ENCODE measurements at regions not wholly inside any gene's neighbourhood (a gene's known extent, or its start where the extent isn't known, plus 50 kb on each side); places are given as distances from the start of the nearest gene placed in this dataset.

- Histone ChIP-seq H3K27ac (ENCODE audit: low read depth, low read length, poor library complexity, severe bottlenecking) (no peak overlapping the region), H3K79me2 (ENCODE audit: insufficient read depth, low read length) (no peaks in the 10 kb centered on the region), H3K4me3 (ENCODE audit: low read depth, low read length, poor library complexity, severe bottlenecking) (no peak overlapping the region), H3F3A (ENCODE audit: insufficient read depth, low read length) (no peaks in the 10 kb centered on the region), H4K20me1 (ENCODE audit: insufficient read depth, low read length) (no peaks in the 10 kb centered on the region), H3K4me2 (ENCODE audit: low read length) (no peak overlapping the region), H2AFZ (ENCODE audit: low read length) (no peak overlapping the region), H3K4me1 (ENCODE audit: insufficient read depth, low read length, severe bottlenecking) (no peaks in the 10 kb centered on the region), H3K9me3 (ENCODE audit: low read length) (no peaks in the 10 kb centered on the region), H3K9me2 (ENCODE audit: low read depth, low read length) (no peaks in the 10 kb centered on the region), H3K36me3 (ENCODE audit: insufficient read depth, low read length) (no peaks in the 10 kb centered on the region), H3K27me3 (ENCODE audit: insufficient read depth, low read length) (no peaks in the 10 kb centered on the region), H3K9ac (ENCODE audit: low read length) (no peak overlapping the region)
- TF ChIP-seq, protein P1, sequence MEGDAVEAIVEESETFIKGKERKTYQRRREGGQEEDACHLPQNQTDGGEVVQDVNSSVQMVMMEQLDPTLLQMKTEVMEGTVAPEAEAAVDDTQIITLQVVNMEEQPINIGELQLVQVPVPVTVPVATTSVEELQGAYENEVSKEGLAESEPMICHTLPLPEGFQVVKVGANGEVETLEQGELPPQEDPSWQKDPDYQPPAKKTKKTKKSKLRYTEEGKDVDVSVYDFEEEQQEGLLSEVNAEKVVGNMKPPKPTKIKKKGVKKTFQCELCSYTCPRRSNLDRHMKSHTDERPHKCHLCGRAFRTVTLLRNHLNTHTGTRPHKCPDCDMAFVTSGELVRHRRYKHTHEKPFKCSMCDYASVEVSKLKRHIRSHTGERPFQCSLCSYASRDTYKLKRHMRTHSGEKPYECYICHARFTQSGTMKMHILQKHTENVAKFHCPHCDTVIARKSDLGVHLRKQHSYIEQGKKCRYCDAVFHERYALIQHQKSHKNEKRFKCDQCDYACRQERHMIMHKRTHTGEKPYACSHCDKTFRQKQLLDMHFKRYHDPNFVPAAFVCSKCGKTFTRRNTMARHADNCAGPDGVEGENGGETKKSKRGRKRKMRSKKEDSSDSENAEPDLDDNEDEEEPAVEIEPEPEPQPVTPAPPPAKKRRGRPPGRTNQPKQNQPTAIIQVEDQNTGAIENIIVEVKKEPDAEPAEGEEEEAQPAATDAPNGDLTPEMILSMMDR (IDR thresholded peaks at IDR 0.05; ENCODE audit: low read length), result no peak
- no peak for TF ChIP-seq EZH2 (IDR thresholded peaks at IDR 0.05; ENCODE audit: borderline replicate concordance, low read length)
These were observed 183.3 kb downstream of the UTP18 start for GRCh38 chr17:51443646-51444045.

GRCh38 chr17:51445946-51446345 lies 185.6 kb downstream of the UTP18 start:
- no peaks in the 10 kb centered on the region for H3K9me3 ChIP-seq (ENCODE audit: low read length)
- H3K4me2 ChIP-seq (ENCODE audit: low read length), result no peak overlapping the region
- H3K27me3 ChIP-seq (ENCODE audit: insufficient read depth, low read length), result no peaks in the 10 kb centered on the region

GRCh38 chr17:51454456-51454978 lies 194.2 kb downstream of the UTP18 start:
- no peak overlapping the region for H3K27ac ChIP-seq (ENCODE audit: low read depth, low read length, poor library complexity, severe bottlenecking)
- no peaks in the 10 kb centered on the region for H3K9me2 ChIP-seq (ENCODE audit: low read depth, low read length)
- no peaks in the 10 kb centered on the region for H3K9me3 ChIP-seq (ENCODE audit: low read length)
- H4K20me1 ChIP-seq (ENCODE audit: insufficient read depth, low read length), result no peaks in the 10 kb centered on the region
- no peaks in the 10 kb centered on the region for H3K36me3 ChIP-seq (ENCODE audit: insufficient read depth, low read length)
- no peaks in the 10 kb centered on the region for H3K27me3 ChIP-seq (ENCODE audit: insufficient read depth, low read length)
- H3K4me1 ChIP-seq (ENCODE audit: insufficient read depth, low read length, severe bottlenecking), result no peaks in the 10 kb centered on the region
- H3K4me3 ChIP-seq (ENCODE audit: low read depth, low read length, poor library complexity, severe bottlenecking), result no peak overlapping the region
- TF ChIP-seq, protein P1 (IDR thresholded peaks at IDR 0.05; ENCODE audit: low read length), result no peak
- no peak for TF ChIP-seq EZH2 (IDR thresholded peaks at IDR 0.05; ENCODE audit: borderline replicate concordance, low read length)
- H3K79me2 ChIP-seq (ENCODE audit: insufficient read depth, low read length), result no peaks in the 10 kb centered on the region
- H3K4me2 ChIP-seq (ENCODE audit: low read length), result no peak overlapping the region
- no peak overlapping the region for H3K9ac ChIP-seq (ENCODE audit: low read length)
- H2AFZ ChIP-seq (ENCODE audit: low read length), result no peak overlapping the region
- no peaks in the 10 kb centered on the region for H3F3A ChIP-seq (ENCODE audit: insufficient read depth, low read length)

More at GRCh38 chr17:51445946-51446345, 185.6 kb downstream of the UTP18 start:
- Histone ChIP-seq H3K4me1 (ENCODE audit: insufficient read depth, low read length, severe bottlenecking) (no peaks in the 10 kb centered on the region), H3K4me3 (ENCODE audit: low read depth, low read length, poor library complexity, severe bottlenecking) (no peak overlapping the region), H3K79me2 (ENCODE audit: insufficient read depth, low read length) (no peaks in the 10 kb centered on the region), H3K36me3 (ENCODE audit: insufficient read depth, low read length) (no peaks in the 10 kb centered on the region), H4K20me1 (ENCODE audit: insufficient read depth, low read length) (no peaks in the 10 kb centered on the region), H3F3A (ENCODE audit: insufficient read depth, low read length) (no peaks in the 10 kb centered on the region), H3K9me2 (ENCODE audit: low read depth, low read length) (no peaks in the 10 kb centered on the region), H3K9ac (ENCODE audit: low read length) (no peak overlapping the region), H2AFZ (ENCODE audit: low read length) (no peak overlapping the region), H3K27ac (ENCODE audit: low read depth, low read length, poor library complexity, severe bottlenecking) (no peak overlapping the region)
- no peak for TF ChIP-seq EZH2 (IDR thresholded peaks at IDR 0.05; ENCODE audit: borderline replicate concordance, low read length)
- TF ChIP-seq, protein P1 (IDR thresholded peaks at IDR 0.05; ENCODE audit: low read length), result no peak
